ENCODE measurements at regions not wholly inside any gene's neighbourhood (a gene's known extent, or its start where the extent isn't known, plus 50 kb on each side); places are given as distances from the start of the nearest gene placed in this dataset.

DNA sequence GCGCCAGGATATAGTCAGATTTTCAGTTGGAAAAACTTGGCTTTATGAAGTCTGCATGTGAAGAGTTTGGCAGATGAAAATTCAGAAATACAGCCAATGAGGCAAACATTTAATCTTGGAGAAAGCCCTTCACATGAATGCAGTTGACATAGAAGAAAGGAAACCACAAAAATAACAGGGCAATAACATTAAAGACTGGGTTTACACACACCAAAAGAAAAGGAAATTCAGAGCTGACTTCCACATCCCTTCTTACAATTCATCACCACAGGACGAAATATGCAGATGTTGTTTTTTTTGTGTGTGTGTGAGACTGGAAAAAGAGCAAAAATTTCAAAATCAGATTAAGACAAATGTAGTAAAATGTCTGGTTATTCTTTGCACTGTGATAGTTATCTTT, 69.8 kb upstream of the HEY2 start:
- no peak for TF ChIP-seq POLR2A (IDR thresholded peaks at IDR 0.05; ENCODE audit: low read length)
- TF ChIP-seq GATA1 (IDR thresholded peaks at IDR 0.05; ENCODE audit: low read depth, low read length): no peak
